ENCODE measurements at regions not wholly inside any gene's neighbourhood (a gene's known extent, or its start where the extent isn't known, plus 50 kb on each side); places are given as distances from the start of the nearest gene placed in this dataset.

- H3K27ac ChIP-seq (ENCODE audit: low read length) = no peak overlapping the region
- H3K36me3 ChIP-seq (ENCODE audit: control insufficient read depth, insufficient read depth, low read length) = no peaks in the 10 kb centered on the region
- no peaks in the 10 kb centered on the region for H3K27me3 ChIP-seq (ENCODE audit: control insufficient read depth, insufficient read depth, low read length)
- whole genome bisulfite sequencing (ENCODE audit: insufficient coverage, insufficient read length) = no CpG with 5 or more reads among the region's 3 CpGs
- no peak overlapping the region for H3K4me3 ChIP-seq (ENCODE audit: low read length)
- no peaks in the 10 kb centered on the region for H3K9me3 ChIP-seq (ENCODE audit: control insufficient read depth, insufficient read depth, low read length)
- no peak for DNase-seq (ENCODE audit: low read depth, low spot score)
- H3K4me1 ChIP-seq (ENCODE audit: control insufficient read depth, insufficient read depth, low read length) = no peaks in the 10 kb centered on the region
Observed at GRCh38 chr1:29870621-29871020, 634.3 kb downstream of the PTPRU start.

- no CpG with 5 or more reads among the region's 2 CpGs for WGBS (ENCODE audit: insufficient coverage, insufficient read length)
- H3K9me3 ChIP-seq (ENCODE audit: control insufficient read depth, insufficient read depth, low read length) = no peaks in the 10 kb centered on the region
Observed at GRCh38 chr1:29869802-29870201, 633.5 kb downstream of the PTPRU start.

GRCh38 chr1:29868944-29869343, 632.6 kb downstream of the PTPRU start:
- no peak overlapping the region for H3K4me3 ChIP-seq (ENCODE audit: low read length)
- H3K4me1 ChIP-seq (ENCODE audit: control insufficient read depth, insufficient read depth, low read length) = no peaks in the 10 kb centered on the region
- no peaks in the 10 kb centered on the region for H3K36me3 ChIP-seq (ENCODE audit: control insufficient read depth, insufficient read depth, low read length)
- H3K27ac ChIP-seq (ENCODE audit: low read length) = no peak overlapping the region
- WGBS (ENCODE audit: insufficient coverage, insufficient read length) = no CpG with 5 or more reads among the region's 6 CpGs
- no peaks in the 10 kb centered on the region for H3K27me3 ChIP-seq (ENCODE audit: control insufficient read depth, insufficient read depth, low read length)
- no peaks in the 10 kb centered on the region for H3K9me3 ChIP-seq (ENCODE audit: control insufficient read depth, insufficient read depth, low read length)
- DNase-seq (ENCODE audit: low read depth, low spot score) = no peak

More at GRCh38 chr1:29869802-29870201, 633.5 kb downstream of the PTPRU start:
- H3K4me3 ChIP-seq (ENCODE audit: low read length) = no peak overlapping the region
- H3K27me3 ChIP-seq (ENCODE audit: control insufficient read depth, insufficient read depth, low read length) = no peaks in the 10 kb centered on the region
- no peak overlapping the region for H3K27ac ChIP-seq (ENCODE audit: low read length)
- H3K4me1 ChIP-seq (ENCODE audit: control insufficient read depth, insufficient read depth, low read length) = no peaks in the 10 kb centered on the region
- no peak for DNase-seq (ENCODE audit: low read depth, low spot score)
- H3K36me3 ChIP-seq (ENCODE audit: control insufficient read depth, insufficient read depth, low read length) = no peaks in the 10 kb centered on the region

- H3K36me3 ChIP-seq (ENCODE audit: control insufficient read depth, insufficient read depth, low read length) = no peaks in the 10 kb centered on the region
- H3K4me1 ChIP-seq (ENCODE audit: control insufficient read depth, insufficient read depth, low read length) = no peaks in the 10 kb centered on the region
- no peak overlapping the region for H3K27ac ChIP-seq (ENCODE audit: low read length)
- no peak overlapping the region for H3K4me3 ChIP-seq (ENCODE audit: low read length)
- WGBS (ENCODE audit: insufficient coverage, insufficient read length) = no CpG with 5 or more reads among the region's 2 CpGs
- DNase-seq (ENCODE audit: low read depth, low spot score) = no peak
- no peaks in the 10 kb centered on the region for H3K27me3 ChIP-seq (ENCODE audit: control insufficient read depth, insufficient read depth, low read length)
- no peaks in the 10 kb centered on the region for H3K9me3 ChIP-seq (ENCODE audit: control insufficient read depth, insufficient read depth, low read length)
Observed at GRCh38 chr1:29868096-29868495, 631.8 kb downstream of the PTPRU start.

GRCh38 chr1:29865051-29865450, 628.7 kb downstream of the PTPRU start:
- H3K4me3 ChIP-seq (ENCODE audit: low read length) = no peak overlapping the region
- no peaks in the 10 kb centered on the region for H3K27me3 ChIP-seq (ENCODE audit: control insufficient read depth, insufficient read depth, low read length)
- no CpG with 5 or more reads among the region's 1 CpG for WGBS (ENCODE audit: insufficient coverage, insufficient read length)

GRCh38 chr1:29864431-29865022, 628.2 kb downstream of the PTPRU start:
- H3K4me1 ChIP-seq (ENCODE audit: control insufficient read depth, insufficient read depth, low read length) = no peaks in the 10 kb centered on the region
- DNase-seq (ENCODE audit: low read depth, low spot score) = no peak
- H3K27me3 ChIP-seq (ENCODE audit: control insufficient read depth, insufficient read depth, low read length) = no peaks in the 10 kb centered on the region
- no peaks in the 10 kb centered on the region; the same call in 1 of the 2 replicates for H3K9me3 ChIP-seq (ENCODE audit: control insufficient read depth, insufficient read depth, low read length)
- no peak overlapping the region for H3K27ac ChIP-seq (ENCODE audit: low read length)
- no CpG with 5 or more reads among the region's 5 CpGs for WGBS (ENCODE audit: insufficient coverage, insufficient read length)
- no peaks in the 10 kb centered on the region for H3K36me3 ChIP-seq (ENCODE audit: control insufficient read depth, insufficient read depth, low read length)
- H3K4me3 ChIP-seq (ENCODE audit: low read length) = no peak overlapping the region

More at GRCh38 chr1:29865051-29865450, 628.7 kb downstream of the PTPRU start:
- no peak for DNase-seq (ENCODE audit: low read depth, low spot score)
- H3K9me3 ChIP-seq (ENCODE audit: control insufficient read depth, insufficient read depth, low read length) = no peaks in the 10 kb centered on the region; the same call in 1 of the 2 replicates
- no peaks in the 10 kb centered on the region for H3K4me1 ChIP-seq (ENCODE audit: control insufficient read depth, insufficient read depth, low read length)
- H3K27ac ChIP-seq (ENCODE audit: low read length) = no peak overlapping the region
- no peaks in the 10 kb centered on the region for H3K36me3 ChIP-seq (ENCODE audit: control insufficient read depth, insufficient read depth, low read length)

- Histone ChIP-seq H3K9me3 (ENCODE audit: control insufficient read depth, insufficient read depth, low read length) (no peaks in the 10 kb centered on the region; the same call in 1 of the 2 replicates), H3K36me3 (ENCODE audit: control insufficient read depth, insufficient read depth, low read length) (no peaks in the 10 kb centered on the region), H3K27ac (ENCODE audit: low read length) (no peak overlapping the region), H3K4me1 (ENCODE audit: control insufficient read depth, insufficient read depth, low read length) (no peaks in the 10 kb centered on the region), H3K27me3 (ENCODE audit: control insufficient read depth, insufficient read depth, low read length) (no peaks in the 10 kb centered on the region), H3K4me3 (ENCODE audit: low read length) (no peak overlapping the region)
- no CpG with 5 or more reads among the region's 1 CpG for WGBS (ENCODE audit: insufficient coverage, insufficient read length)
- DNase-seq (ENCODE audit: low read depth, low spot score) = no peak
Observed at GRCh38 chr1:29861922-29862321, 625.6 kb downstream of the PTPRU start.

GRCh38 chr1:29861446-29861845, 625.1 kb downstream of the PTPRU start:
- no peak overlapping the region for H3K27ac ChIP-seq (ENCODE audit: low read length)
- no peaks in the 10 kb centered on the region for H3K27me3 ChIP-seq (ENCODE audit: control insufficient read depth, insufficient read depth, low read length)
- no peaks in the 10 kb centered on the region for H3K36me3 ChIP-seq (ENCODE audit: control insufficient read depth, insufficient read depth, low read length)
- H3K4me3 ChIP-seq (ENCODE audit: low read length) = no peak overlapping the region
- H3K9me3 ChIP-seq (ENCODE audit: control insufficient read depth, insufficient read depth, low read length) = no peaks in the 10 kb centered on the region; the same call in 1 of the 2 replicates
- no peaks in the 10 kb centered on the region for H3K4me1 ChIP-seq (ENCODE audit: control insufficient read depth, insufficient read depth, low read length)
- no CpG with 5 or more reads among the region's 1 CpG for WGBS (ENCODE audit: insufficient coverage, insufficient read length)
- no peak for DNase-seq (ENCODE audit: low read depth, low spot score)

- WGBS (ENCODE audit: insufficient coverage, insufficient read length) = no CpG with 5 or more reads among the region's 2 CpGs
Observed at GRCh38 chr1:29860681-29861080, 624.4 kb downstream of the PTPRU start.

GRCh38 chr1:29860056-29860455, 623.7 kb downstream of the PTPRU start:
- no CpG with 5 or more reads among the region's 1 CpG for WGBS (ENCODE audit: insufficient coverage, insufficient read length)
- no peaks in the 10 kb centered on the region for H3K27me3 ChIP-seq (ENCODE audit: control insufficient read depth, insufficient read depth, low read length)
- H3K4me3 ChIP-seq (ENCODE audit: low read length) = no peak overlapping the region
- no peaks in the 10 kb centered on the region for H3K4me1 ChIP-seq (ENCODE audit: control insufficient read depth, insufficient read depth, low read length)
- H3K36me3 ChIP-seq (ENCODE audit: control insufficient read depth, insufficient read depth, low read length) = no peaks in the 10 kb centered on the region
- no peaks in the 10 kb centered on the region; the same call in 1 of the 2 replicates for H3K9me3 ChIP-seq (ENCODE audit: control insufficient read depth, insufficient read depth, low read length)
- DNase-seq (ENCODE audit: low read depth, low spot score) = no peak
- H3K27ac ChIP-seq (ENCODE audit: low read length) = no peak overlapping the region

More at GRCh38 chr1:29860681-29861080, 624.4 kb downstream of the PTPRU start:
- Histone ChIP-seq H3K9me3 (ENCODE audit: control insufficient read depth, insufficient read depth, low read length) (no peaks in the 10 kb centered on the region; the same call in 1 of the 2 replicates), H3K27me3 (ENCODE audit: control insufficient read depth, insufficient read depth, low read length) (no peaks in the 10 kb centered on the region), H3K27ac (ENCODE audit: low read length) (no peak overlapping the region), H3K4me3 (ENCODE audit: low read length) (no peak overlapping the region), H3K36me3 (ENCODE audit: control insufficient read depth, insufficient read depth, low read length) (no peaks in the 10 kb centered on the region), H3K4me1 (ENCODE audit: control insufficient read depth, insufficient read depth, low read length) (no peaks in the 10 kb centered on the region)
- no peak for DNase-seq (ENCODE audit: low read depth, low spot score)

GRCh38 chr1:29859126-29859525, 622.8 kb downstream of the PTPRU start:
- DNase-seq (ENCODE audit: low read depth, low spot score) = no peak
- H3K4me3 ChIP-seq (ENCODE audit: low read length) = no peak overlapping the region
- H3K36me3 ChIP-seq (ENCODE audit: control insufficient read depth, insufficient read depth, low read length) = no peaks in the 10 kb centered on the region
- H3K9me3 ChIP-seq (ENCODE audit: control insufficient read depth, insufficient read depth, low read length) = no peaks in the 10 kb centered on the region; the same call in 1 of the 2 replicates
- H3K27me3 ChIP-seq (ENCODE audit: control insufficient read depth, insufficient read depth, low read length) = no peaks in the 10 kb centered on the region
- no peaks in the 10 kb centered on the region for H3K4me1 ChIP-seq (ENCODE audit: control insufficient read depth, insufficient read depth, low read length)
- no peak overlapping the region for H3K27ac ChIP-seq (ENCODE audit: low read length)
- no CpG with 5 or more reads among the region's 9 CpGs for WGBS (ENCODE audit: insufficient coverage, insufficient read length)
